ENCODE measurements at regions not wholly inside any gene's neighbourhood (a gene's known extent, or its start where the extent isn't known, plus 50 kb on each side); places are given as distances from the start of the nearest gene placed in this dataset.

GRCh38 chr20:6577451-6577850 lies 190.0 kb upstream of the BMP2 start:
- TF ChIP-seq POLR2AphosphoS5 (IDR thresholded peaks at IDR 0.05; ENCODE audit: low read depth) (no peak), GABPA (IDR thresholded peaks at IDR 0.05; ENCODE audit: low read depth) (no peak), CTCF (IDR thresholded peaks at IDR 0.05; ENCODE audit: insufficient read depth, low read length) (no peak)

Data from HL-60 (cell line).